AG04449 (cell line): ENCODE measurements at regions not wholly inside any gene's neighbourhood (a gene's known extent, or its start where the extent isn't known, plus 50 kb on each side); places are given as distances from the start of the nearest gene placed in this dataset.

ENCODE experiments used
- CTCF ChIA-PET: fragments of 350-600 bp; formaldehyde crosslinking; extraction: SDS; loops from one replicate; lab custom pipeline; 2021; ENCODE audit warnings: antibody characterized with exemption; lab: Yijun Ruan, JAX
- POLR2A ChIA-PET: fragments of 400-600, 350-600 bp; formaldehyde crosslinking; extraction: SDS; loops from one replicate; lab custom pipeline; 2020; ENCODE audit warnings: antibody characterized with exemption, inconsistent platforms; lab: Yijun Ruan, JAX
- DNase-seq: peaks from one replicate; pipeline ENCODE4 v3.0.0-alpha.2; 2010; ENCODE audit warnings: low read depth, low spot score
- H3K4me3 ChIP-seq: 2 replicates; pipeline ENCODE4 v1.5.1; 2011; ENCODE audit warnings: low read depth, mild to moderate bottlenecking, control low read depth, low read length
- CTCF ChIP-seq: IDR thresholded peaks from one replicate; pipeline ENCODE4 v1.5.1; 2011; ENCODE audit warnings: mild to moderate bottlenecking, moderate library complexity, low read length, control low read depth, inconsistent platforms; ENCODE audit not compliant: insufficient read depth; ENCODE audit errors: missing control alignments

- no peak for TF ChIP-seq CTCF
- no peak overlapping the region for H3K4me3 ChIP-seq
- POLR2A ChIA-PET = no interaction called here
- CTCF ChIA-PET = no interaction called here
- no peak for DNase-seq
These were observed 329.1 kb downstream of the USP25 start for GRCh38 chr21:16058896-16059295.

- ChIA-PET POLR2A (no interaction called here), CTCF (interaction anchor here (0.7 kb wide), 1 partner anchor 10 kb away, joined by 3 read pairs; no protein-coding TSS in a partner anchor)
- no peak overlapping the region for H3K4me3 ChIP-seq
- DNase-seq = no peak
- TF ChIP-seq CTCF = no peak
These were observed 330.2 kb downstream of the USP25 start for GRCh38 chr21:16059981-16060380.

- CTCF ChIA-PET = interaction anchor here (1.2 to 1.5 kb wide), 2 partner anchors 9 to 11 kb away, joined by 4 to 6 read pairs; no protein-coding TSS in a partner anchor
- no peak for DNase-seq
- no peak for TF ChIP-seq CTCF
- POLR2A ChIA-PET = no interaction called here
- H3K4me3 ChIP-seq = no peak overlapping the region
These were observed 331.4 kb downstream of the USP25 start for GRCh38 chr21:16061194-16061593.

GRCh38 chr21:16069178-16070112 lies 339.7 kb downstream of the USP25 start:
- ChIA-PET CTCF (interaction anchor here (1.0 to 5.9 kb wide), 5 partner anchors 8 to 67 kb away, joined by 3 to 47 read pairs (median 4); no protein-coding TSS in a partner anchor), POLR2A (no interaction called here)
- no peak for TF ChIP-seq CTCF
- H3K4me3 ChIP-seq = no peak overlapping the region
- DNase-seq = no peak

- POLR2A ChIA-PET = interaction anchor here (0.6 kb wide), 1 partner anchor 115 kb away, joined by 4 read pairs; no protein-coding TSS in a partner anchor
- peak overlapping the region; percentile 59 for H3K4me3 ChIP-seq
- CTCF ChIA-PET = interaction anchor here (1.0 to 5.9 kb wide), 4 partner anchors 8 to 46 kb away, joined by 3 to 47 read pairs (median 4); no protein-coding TSS in a partner anchor
- DNase-seq = no peak
- peak; percentile 22 for TF ChIP-seq CTCF
These were observed 340.4 kb downstream of the USP25 start for GRCh38 chr21:16070207-16070651.

- CTCF ChIA-PET = interaction anchor here (1.3 to 5.9 kb wide), 4 partner anchors 9 to 259 kb away, joined by 3 to 47 read pairs (median 4); no protein-coding TSS in a partner anchor
- DNase-seq = no peak
- no peak for TF ChIP-seq CTCF
- H3K4me3 ChIP-seq = peak overlapping the region; percentile 59
- POLR2A ChIA-PET = interaction anchor here (0.6 to 0.7 kb wide), 2 partner anchors 79 to 116 kb away, joined by 3 to 4 read pairs; no protein-coding TSS in a partner anchor
These were observed 341.3 kb downstream of the USP25 start for GRCh38 chr21:16071092-16071491.
